OCI-LY7 (cell line): ENCODE measurements at regions not wholly inside any gene's neighbourhood (a gene's known extent, or its start where the extent isn't known, plus 50 kb on each side); places are given as distances from the start of the nearest gene placed in this dataset.

Experiments used
- BruUV-seq: library from RNA; stranded (reverse); fragments of 400-500 nt; replicated peaks from 2 replicates; lab custom pipeline; 2021; lab: Mats Ljungman, UMichigan
- CTCF ChIA-PET: fragments of 300-600 bp; sonication (Branson Sonifier 250); formaldehyde crosslinking; loops from one replicate; lab custom pipeline; 2022; ENCODE audit warnings: antibody characterized with exemption; ENCODE audit not compliant: unreplicated experiment; lab: Charles Lee
- POLR2A ChIA-PET: fragments of 300-600 bp; sonication (Branson Sonifier 250); formaldehyde crosslinking; loops from one replicate; lab custom pipeline; 2022; ENCODE audit warnings: antibody characterized with exemption; lab: Charles Lee
- DNase-seq: peaks from one replicate; pipeline ENCODE4 v3.0.0-alpha.2; 2015; ENCODE audit warnings: low spot score
- H2AFZ ChIP-seq: fragments of 200-600 bp; sonication (generic), shearing (Covaris generic); 2 replicates; pipeline ENCODE4 v1.6.1; 2014; ENCODE audit warnings: mild to moderate bottlenecking, antibody characterized with exemption, low read length, moderate library complexity
- H3K27ac ChIP-seq: fragments of 200-600 bp; sonication (generic); 2 replicates; pipeline ENCODE4 v1.5.1; 2014; ENCODE audit warnings: mixed run types, low read depth, mild to moderate bottlenecking, moderate library complexity, low read length, inconsistent platforms; ENCODE audit not compliant: poor library complexity, severe bottlenecking
- H3K36me3 ChIP-seq: fragments of 200-600 bp; sonication (generic); 2 replicates; pipeline ENCODE4 v1.6.1; 2014; ENCODE audit warnings: mild to moderate bottlenecking, antibody characterized with exemption, low read length, moderate library complexity, mixed read lengths; ENCODE audit not compliant: insufficient read depth
- H3K4me1 ChIP-seq: fragments of 200-600 bp; sonication (generic); 2 replicates; pipeline ENCODE4 v1.5.1; 2014; ENCODE audit warnings: mild to moderate bottlenecking, low read length; ENCODE audit not compliant: insufficient read depth, poor library complexity, severe bottlenecking
- H3K4me2 ChIP-seq: fragments of 200-600 bp; sonication (generic); 2 replicates; pipeline ENCODE4 v1.6.1; 2014; ENCODE audit warnings: mild to moderate bottlenecking, low read length
- H3K4me3 ChIP-seq: fragments of 200-600 bp; sonication (generic); 2 replicates; pipeline ENCODE4 v1.5.1; 2014; ENCODE audit warnings: mild to moderate bottlenecking, low read depth, low read length; ENCODE audit not compliant: poor library complexity, severe bottlenecking
- H3K79me2 ChIP-seq: fragments of 200-600 bp; sonication (generic); 2 replicates; pipeline ENCODE4 v1.6.1; 2016; ENCODE audit warnings: low read depth, mild to moderate bottlenecking, low read length, moderate library complexity, mixed read lengths; ENCODE audit not compliant: insufficient read depth
- H3K9me2 ChIP-seq: fragments of 200-600 bp; sonication (generic); 2 replicates; pipeline ENCODE4 v1.6.1; 2016; ENCODE audit warnings: mild to moderate bottlenecking, low read length, mixed read lengths; ENCODE audit not compliant: insufficient read depth
- H3K9me3 ChIP-seq: fragments of 200-600 bp; sonication (generic); 2 replicates; pipeline ENCODE4 v1.6.1; 2014; ENCODE audit warnings: mild to moderate bottlenecking, mixed run types, low read length, mixed read lengths
- H4K20me1 ChIP-seq: fragments of 200-600 bp; sonication (generic); 2 replicates; pipeline ENCODE4 v1.6.1; 2014; ENCODE audit warnings: mild to moderate bottlenecking, antibody characterized with exemption, low read length, moderate library complexity, mixed read lengths; ENCODE audit not compliant: insufficient read depth
- CTCF ChIP-seq: fragments of 200-600 bp; sonication (generic); conservative IDR thresholded peaks from 2 replicates; pipeline ENCODE4 v1.5.1; 2014; ENCODE audit warnings: mild to moderate bottlenecking, antibody characterized with exemption, low read length, moderate library complexity, mixed read lengths
- EZH2phosphoT487 ChIP-seq: fragments of 200-600 bp; sonication (generic); IDR thresholded peaks from 2 replicates; pipeline ENCODE4 v1.6.1; 2018; ENCODE audit warnings: low read depth, borderline replicate concordance, mild to moderate bottlenecking, mixed run types, antibody characterized with exemption, low read length, moderate library complexity, mixed read lengths
- intact Hi-C: fragments of 100-400 bp; cut with micrococcal nuclease; formaldehyde crosslinking; loops from one replicate; pipeline ENCODE4 v1.10.0; 2022; ENCODE audit not compliant: unreplicated experiment

DNA sequence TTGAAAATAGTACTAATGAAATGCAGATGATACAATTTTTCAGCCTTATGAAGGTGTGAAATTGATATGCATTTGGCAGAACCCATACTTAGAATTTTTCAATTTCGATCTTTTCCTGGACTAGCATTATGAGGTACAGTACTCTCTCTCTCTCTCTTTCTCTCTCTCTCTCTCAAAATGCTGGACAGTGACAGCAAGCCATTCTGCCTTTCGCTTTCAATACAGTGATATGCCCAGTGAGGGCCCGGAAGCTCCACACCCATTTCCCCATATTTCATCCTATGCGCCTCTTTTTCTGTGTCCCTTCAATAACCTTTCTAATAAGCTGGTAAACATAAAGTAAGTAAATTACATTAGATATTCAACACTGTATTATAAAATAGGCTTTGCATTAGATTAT, 595.0 kb upstream of the UBE2E2 start:
- DNase-seq, result no peak
- no peaks in the 10 kb centered on the region for H3K79me2 ChIP-seq
- no peaks in the 10 kb centered on the region for H3K4me1 ChIP-seq
- no peaks in the 10 kb centered on the region for H3K9me3 ChIP-seq
- BruUV-seq, result no TSS peak
- no peaks in the 10 kb centered on the region for H3K9me2 ChIP-seq
- no peaks in the 10 kb centered on the region for H4K20me1 ChIP-seq
- H3K27ac ChIP-seq, result no peak overlapping the region
- CTCF ChIA-PET, result no interaction called here
- H2AFZ ChIP-seq, result no peak overlapping the region
- H3K4me2 ChIP-seq, result no peak overlapping the region
- intact Hi-C loops, result no loop called here
- no peak overlapping the region for H3K4me3 ChIP-seq
- POLR2A ChIA-PET, result no interaction called here
- H3K36me3 ChIP-seq, result no peaks in the 10 kb centered on the region
- TF ChIP-seq CTCF, result no peak
- no peak for TF ChIP-seq EZH2phosphoT487

- Histone ChIP-seq H3K79me2 (no peaks in the 10 kb centered on the region), H4K20me1 (no peaks in the 10 kb centered on the region), H3K4me3 (no peak overlapping the region), H3K27ac (no peak overlapping the region), H3K4me2 (no peak overlapping the region), H3K9me2 (no peaks in the 10 kb centered on the region), H3K9me3 (no peaks in the 10 kb centered on the region), H3K36me3 (no peaks in the 10 kb centered on the region), H3K4me1 (no peaks in the 10 kb centered on the region), H2AFZ (no peak overlapping the region)
- DNase-seq, result no peak
- TF ChIP-seq EZH2phosphoT487 (no peak), CTCF (no peak)
- intact Hi-C loops, result no loop called here
- ChIA-PET CTCF (no interaction called here), POLR2A (interaction anchor here (0.5 kb wide), 1 partner anchor 335 kb away, joined by 3 read pairs; no protein-coding TSS in a partner anchor)
- BruUV-seq, result no TSS peak
These were observed 594.4 kb upstream of the UBE2E2 start for GRCh38 chr3:22608721-22609120.

DNA sequence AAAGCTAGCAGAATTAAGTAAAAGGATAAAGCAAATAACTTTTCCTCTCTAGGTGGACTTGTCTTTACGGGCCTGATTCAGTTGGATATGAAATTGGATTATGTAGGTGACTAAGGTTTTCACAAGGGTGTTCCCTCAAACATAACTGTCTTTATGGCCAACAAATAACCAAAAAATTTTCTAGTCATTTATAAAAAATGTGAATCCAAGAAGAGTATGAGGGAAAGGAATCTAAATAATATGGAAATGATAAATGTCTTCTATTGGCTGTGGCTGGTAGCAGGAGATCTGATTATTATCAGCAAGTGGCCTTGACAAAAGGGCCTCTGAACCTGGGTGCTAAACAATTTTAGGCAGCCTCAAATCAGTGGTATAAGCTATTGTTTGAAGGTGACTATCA, 594.0 kb upstream of the UBE2E2 start:
- Histone ChIP-seq H3K4me1 (no peaks in the 10 kb centered on the region), H3K9me2 (no peaks in the 10 kb centered on the region), H3K9me3 (no peaks in the 10 kb centered on the region), H3K4me2 (no peak overlapping the region), H2AFZ (no peak overlapping the region), H3K4me3 (no peak overlapping the region), H4K20me1 (no peaks in the 10 kb centered on the region), H3K27ac (no peak overlapping the region), H3K36me3 (no peaks in the 10 kb centered on the region), H3K79me2 (no peaks in the 10 kb centered on the region)
- TF ChIP-seq EZH2phosphoT487, result no peak
- no peak for TF ChIP-seq CTCF
- BruUV-seq, result no TSS peak
- no peak for DNase-seq
- intact Hi-C loops, result no loop called here
- POLR2A ChIA-PET, result interaction anchor here (0.5 kb wide), 1 partner anchor 334 kb away, joined by 3 read pairs; no protein-coding TSS in a partner anchor
- CTCF ChIA-PET, result no interaction called here
